PC-3 (cell line): ENCODE measurements at regions not wholly inside any gene's neighbourhood (a gene's known extent, or its start where the extent isn't known, plus 50 kb on each side); places are given as distances from the start of the nearest gene placed in this dataset.

Experiments
- ATAC-seq: fragments of 200-7000 bp; cut with Tn5 transposase; 2 replicates; pipeline ENCODE4 v1.9.1; 2020; ENCODE audit warnings: mild to moderate bottlenecking, moderate library complexity
- BruUV-seq: library from RNA; stranded (reverse); fragments of 400-500 nt; replicated peaks from 2 replicates; lab custom pipeline; 2021; lab: Mats Ljungman, UMichigan
- CTCF ChIA-PET: fragments of 300-600 bp; sonication (Branson Sonifier 250); formaldehyde crosslinking; loops from one replicate; lab custom pipeline; 2022; ENCODE audit warnings: antibody characterized with exemption; lab: Charles Lee
- POLR2A ChIA-PET: fragments of 300-600 bp; sonication (Branson Sonifier 250); formaldehyde crosslinking; loops from one replicate; lab custom pipeline; 2022; ENCODE audit warnings: antibody characterized with exemption; ENCODE audit not compliant: unreplicated experiment; lab: Charles Lee
- DNase-seq: peaks from one replicate; pipeline ENCODE4 v3.0.0-alpha.2; 2015
- H2AFZ ChIP-seq: fragments of 300-600 bp; sonication (generic); 2 replicates; pipeline ENCODE4 v1.6.0; 2016; ENCODE audit warnings: antibody characterized with exemption, low read length
- H3F3A ChIP-seq: fragments of 300-600 bp; sonication (generic); one replicate; pipeline ENCODE4 v1.6.0; 2017; ENCODE audit warnings: antibody characterized with exemption, low read length, control low read depth, mild to moderate bottlenecking; ENCODE audit not compliant: unreplicated experiment
- H3K27ac ChIP-seq: fragments of 300-600 bp; sonication (generic); 2 replicates; pipeline ENCODE4 v1.5.1; 2016; ENCODE audit warnings: mild to moderate bottlenecking, low read length
- H3K27me3 ChIP-seq: fragments of 300-600 bp; sonication (generic); 2 replicates; pipeline ENCODE4 v1.6.1; 2016; ENCODE audit warnings: low read length, mixed read lengths
- H3K36me3 ChIP-seq: fragments of 300-600 bp; sonication (generic); 2 replicates; pipeline ENCODE4 v1.6.1; 2016; ENCODE audit warnings: low read depth, mixed run types, low read length, mixed read lengths
- H3K4me1 ChIP-seq: fragments of 300-600 bp; sonication (generic); 2 replicates; pipeline ENCODE4 v1.5.1; 2016; ENCODE audit warnings: low read length; ENCODE audit not compliant: insufficient read depth
- H3K4me2 ChIP-seq: fragments of 300-600 bp; sonication (generic); 2 replicates; pipeline ENCODE4 v1.6.0; 2016; ENCODE audit warnings: low read length
- H3K4me3 ChIP-seq: fragments of 300-600 bp; sonication (generic); 2 replicates; pipeline ENCODE4 v1.5.1; 2016; ENCODE audit warnings: mild to moderate bottlenecking, low read length, mixed read lengths
- H3K79me2 ChIP-seq: fragments of 300-600 bp; sonication (generic); 2 replicates; pipeline ENCODE4 v1.6.1; 2017; ENCODE audit warnings: low read length, mixed read lengths
- H3K9ac ChIP-seq: fragments of 300-600 bp; sonication (generic); 2 replicates; pipeline ENCODE4 v1.6.0; 2016; ENCODE audit warnings: mild to moderate bottlenecking, low read length
- H3K9me2 ChIP-seq: fragments of 300-600 bp; sonication (generic); replicated peaks from 2 replicates; pipeline ENCODE4 v1.6.1; 2016; ENCODE audit warnings: mixed run types, low read length, mixed read lengths
- H3K9me3 ChIP-seq: fragments of 300-600 bp; sonication (generic); 2 replicates; pipeline ENCODE4 v1.6.1; 2016; ENCODE audit warnings: low read length, mixed read lengths
- H4K20me1 ChIP-seq: fragments of 300-600 bp; sonication (generic); 2 replicates; pipeline ENCODE4 v1.6.1; 2016; ENCODE audit warnings: low read length, mixed read lengths
- EZH2 ChIP-seq: fragments of 300-600 bp; sonication (generic); IDR thresholded peaks from one replicate; pipeline ENCODE4 v1.6.1; 2017; ENCODE audit warnings: antibody characterized with exemption, mild to moderate bottlenecking, low read length; ENCODE audit not compliant: unreplicated experiment
- EZH2phosphoT487 ChIP-seq: fragments of 300-600 bp; sonication (generic); IDR thresholded peaks from 2 replicates; pipeline ENCODE4 v1.6.1; 2018; ENCODE audit warnings: mild to moderate bottlenecking, antibody characterized with exemption, low read length, borderline replicate concordance
- intact Hi-C: fragments of 100-400 bp; cut with micrococcal nuclease; formaldehyde crosslinking; loops from 2 replicates; pipeline ENCODE4 v1.9.0; 2023
- TF ChIP-seq, protein P1 (sequence below): fragments of 300-600 bp; sonication (generic); conservative IDR thresholded peaks from 2 replicates; pipeline ENCODE4 v1.5.1; 2017; ENCODE audit warnings: antibody characterized with exemption, low read depth, mild to moderate bottlenecking, low read length

DNA sequence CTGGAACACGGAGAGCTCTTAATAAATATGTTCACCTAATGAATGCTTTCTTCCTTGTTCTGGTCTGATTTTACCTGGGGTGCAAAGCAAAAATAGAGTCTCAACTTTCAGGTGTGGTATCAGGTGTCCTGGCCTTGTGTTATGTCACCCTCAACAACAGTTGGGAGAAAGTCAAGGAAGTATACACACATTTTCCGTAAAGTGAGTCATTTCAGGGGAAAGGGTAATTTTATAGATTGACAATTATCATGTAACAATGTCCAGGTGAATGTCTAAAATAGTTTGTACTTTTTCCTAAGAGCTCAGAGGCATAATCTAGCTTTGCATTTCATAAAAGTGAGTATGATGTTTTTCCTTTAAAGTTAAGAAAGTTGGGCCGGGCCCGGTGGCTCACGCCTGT, 287.4 kb downstream of the SKIDA1 start:
- TF ChIP-seq, protein P1, sequence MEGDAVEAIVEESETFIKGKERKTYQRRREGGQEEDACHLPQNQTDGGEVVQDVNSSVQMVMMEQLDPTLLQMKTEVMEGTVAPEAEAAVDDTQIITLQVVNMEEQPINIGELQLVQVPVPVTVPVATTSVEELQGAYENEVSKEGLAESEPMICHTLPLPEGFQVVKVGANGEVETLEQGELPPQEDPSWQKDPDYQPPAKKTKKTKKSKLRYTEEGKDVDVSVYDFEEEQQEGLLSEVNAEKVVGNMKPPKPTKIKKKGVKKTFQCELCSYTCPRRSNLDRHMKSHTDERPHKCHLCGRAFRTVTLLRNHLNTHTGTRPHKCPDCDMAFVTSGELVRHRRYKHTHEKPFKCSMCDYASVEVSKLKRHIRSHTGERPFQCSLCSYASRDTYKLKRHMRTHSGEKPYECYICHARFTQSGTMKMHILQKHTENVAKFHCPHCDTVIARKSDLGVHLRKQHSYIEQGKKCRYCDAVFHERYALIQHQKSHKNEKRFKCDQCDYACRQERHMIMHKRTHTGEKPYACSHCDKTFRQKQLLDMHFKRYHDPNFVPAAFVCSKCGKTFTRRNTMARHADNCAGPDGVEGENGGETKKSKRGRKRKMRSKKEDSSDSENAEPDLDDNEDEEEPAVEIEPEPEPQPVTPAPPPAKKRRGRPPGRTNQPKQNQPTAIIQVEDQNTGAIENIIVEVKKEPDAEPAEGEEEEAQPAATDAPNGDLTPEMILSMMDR = no peak
- TF ChIP-seq EZH2phosphoT487 (no peak), EZH2 (no peak)
- H3K9ac ChIP-seq = no peak overlapping the region
- H3K4me2 ChIP-seq = 0 out of 2 replicates have a peak overlapping the region, but pooled peaks have one; percentile 11
- H3K27ac ChIP-seq = no peak overlapping the region
- H4K20me1 ChIP-seq = no peaks in the 10 kb centered on the region
- H3K27me3 ChIP-seq = no peaks in the 10 kb centered on the region
- peaks cover 4% of the 10 kb centered on the region; the same call in 1 of the 2 replicates for H3K4me1 ChIP-seq
- no TSS peak for BruUV-seq
- ATAC-seq = peak; percentile 49; the same call in 1 of the 2 replicates
- H3K4me3 ChIP-seq = no peak overlapping the region
- H3K79me2 ChIP-seq = no peaks in the 10 kb centered on the region
- no peaks in the 10 kb centered on the region for H3K9me2 ChIP-seq
- no peak overlapping the region for H2AFZ ChIP-seq
- intact Hi-C loops = no loop called here
- no peaks in the 10 kb centered on the region for H3K36me3 ChIP-seq
- no peaks in the 10 kb centered on the region for H3K9me3 ChIP-seq
- no peaks in the 10 kb centered on the region for H3F3A ChIP-seq
- POLR2A ChIA-PET = no interaction called here
- peak; percentile 62 for DNase-seq
- CTCF ChIA-PET = no interaction called here

DNA sequence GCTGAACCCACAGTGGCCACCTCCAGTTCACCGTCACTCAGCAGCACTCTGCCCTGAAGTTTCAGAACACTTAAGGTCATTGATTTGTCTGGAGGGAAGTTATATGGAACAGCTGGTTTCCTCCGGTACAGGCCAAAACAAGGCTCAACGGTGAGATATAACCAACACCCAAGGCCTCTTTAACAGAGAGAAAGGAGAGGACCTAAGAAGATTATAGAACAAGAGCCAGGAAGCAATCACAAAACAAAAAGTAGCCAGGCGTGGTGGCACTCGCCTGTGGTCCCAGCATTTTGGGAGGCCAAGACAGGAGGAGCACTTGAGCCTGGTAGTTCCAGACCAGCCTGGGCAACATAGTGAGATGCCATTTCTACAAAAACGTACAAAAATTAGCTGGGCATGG, 290.7 kb downstream of the SKIDA1 start:
- no peaks in the 10 kb centered on the region for H3F3A ChIP-seq
- intact Hi-C loops = no loop called here
- no TSS peak for BruUV-seq

DNA sequence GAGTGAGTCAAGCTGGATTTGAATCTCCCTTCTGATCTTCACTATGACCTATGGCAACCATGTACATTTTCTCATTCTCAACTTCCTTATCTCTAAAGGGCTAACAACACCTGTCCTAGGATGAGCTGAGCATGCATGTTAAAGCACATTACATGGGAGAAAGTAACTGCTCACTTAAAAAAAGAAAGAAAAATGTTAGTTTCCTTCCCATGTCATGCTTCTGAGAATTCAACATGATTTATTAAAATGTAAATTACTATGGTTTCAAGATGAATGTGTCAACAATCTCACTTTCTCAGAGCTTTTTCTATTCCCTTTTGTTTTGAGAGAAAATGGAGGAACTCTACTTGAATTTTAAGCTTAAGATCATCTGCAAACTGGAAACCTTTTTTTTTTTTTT, 295.3 kb downstream of the SKIDA1 start:
- ChIA-PET CTCF (interaction anchor here (0.7 kb wide), 1 partner anchor 9 kb away, joined by 4 read pairs; no protein-coding TSS in a partner anchor), POLR2A (no interaction called here)
- TF ChIP-seq, protein P1 = no peak
- TF ChIP-seq EZH2 = no peak
- TF ChIP-seq EZH2phosphoT487 = no peak
- intact Hi-C loops = no loop called here
- Histone ChIP-seq H3K4me3 (no peak overlapping the region), H3K9me2 (no peaks in the 10 kb centered on the region), H3K27ac (no peak overlapping the region), H3K4me1 (no peaks in the 10 kb centered on the region), H4K20me1 (no peaks in the 10 kb centered on the region), H3K4me2 (no peak overlapping the region), H3K27me3 (no peaks in the 10 kb centered on the region), H3K9me3 (no peaks in the 10 kb centered on the region), H3K9ac (no peak overlapping the region), H3K79me2 (no peaks in the 10 kb centered on the region), H3K36me3 (no peaks in the 10 kb centered on the region), H2AFZ (no peak overlapping the region), H3F3A (no peaks in the 10 kb centered on the region)
- ATAC-seq (no peak), DNase-seq (no peak)
- BruUV-seq = no TSS peak

More for the DNA sequence above, 290.7 kb downstream of the SKIDA1 start:
- Histone ChIP-seq H3K4me1 (peaks cover 4% of the 10 kb centered on the region; the same call in 1 of the 2 replicates), H4K20me1 (no peaks in the 10 kb centered on the region), H3K36me3 (no peaks in the 10 kb centered on the region), H3K4me2 (no peak overlapping the region), H2AFZ (no peak overlapping the region), H3K4me3 (no peak overlapping the region), H3K9me3 (no peaks in the 10 kb centered on the region), H3K9me2 (no peaks in the 10 kb centered on the region), H3K9ac (no peak overlapping the region), H3K27me3 (no peaks in the 10 kb centered on the region), H3K27ac (no peak overlapping the region), H3K79me2 (no peaks in the 10 kb centered on the region)
- ATAC-seq (no peak), DNase-seq (no peak)
- ChIA-PET POLR2A (no interaction called here), CTCF (no interaction called here)
- TF ChIP-seq EZH2phosphoT487 (no peak), EZH2 (no peak)
- TF ChIP-seq, protein P1 = no peak
